Esophagus muscularis mucosa (tissue), 3 donors: ENCODE measurements at regions not wholly inside any gene's neighbourhood (a gene's known extent, or its start where the extent isn't known, plus 50 kb on each side); places are given as distances from the start of the nearest gene placed in this dataset.

Source experiments
- CTCF ChIP-seq, 3 experiments: fragments of 200-600 bp in 2 of 3; fragments of 450-650 bp in 1 of 3; sonication (generic) in 2 of 3; IDR thresholded peaks; one replicate each; pipeline ENCODE4 v1.5.1; 2017 to 2019; ENCODE audit warnings: antibody characterized with exemption in 3 of 3, mild to moderate bottlenecking in 2 of 3, moderate library complexity in 1 of 3
- POLR2A ChIP-seq: fragments of 450-650 bp; IDR thresholded peaks from one replicate; pipeline ENCODE4 v1.6.1; 2017; ENCODE audit warnings: antibody characterized with exemption, moderate library complexity, mild to moderate bottlenecking, low read depth

GRCh38 chr4:124203613-124204238 is 508.8 kb downstream of the ANKRD50 start:
- TF ChIP-seq CTCF (IDR thresholded peaks at IDR 0.05) (no peak), POLR2A (no peak)
